ENCODE measurements at regions not wholly inside any gene's neighbourhood (a gene's known extent, or its start where the extent isn't known, plus 50 kb on each side); places are given as distances from the start of the nearest gene placed in this dataset.
"Not testable (repeated sequence)": the region's sequence is repeated elsewhere in the genome, so short reads cannot be mapped to it uniquely, and the experiment has no call there.

GRCh38 chr6:62819640-62820039 is 391.6 kb upstream of the FKBP1C start:
- H3K9me3 Mint-ChIP-seq = peaks cover 3% of the 10 kb centered on the region
- TF ChIP-seq, protein P1, sequence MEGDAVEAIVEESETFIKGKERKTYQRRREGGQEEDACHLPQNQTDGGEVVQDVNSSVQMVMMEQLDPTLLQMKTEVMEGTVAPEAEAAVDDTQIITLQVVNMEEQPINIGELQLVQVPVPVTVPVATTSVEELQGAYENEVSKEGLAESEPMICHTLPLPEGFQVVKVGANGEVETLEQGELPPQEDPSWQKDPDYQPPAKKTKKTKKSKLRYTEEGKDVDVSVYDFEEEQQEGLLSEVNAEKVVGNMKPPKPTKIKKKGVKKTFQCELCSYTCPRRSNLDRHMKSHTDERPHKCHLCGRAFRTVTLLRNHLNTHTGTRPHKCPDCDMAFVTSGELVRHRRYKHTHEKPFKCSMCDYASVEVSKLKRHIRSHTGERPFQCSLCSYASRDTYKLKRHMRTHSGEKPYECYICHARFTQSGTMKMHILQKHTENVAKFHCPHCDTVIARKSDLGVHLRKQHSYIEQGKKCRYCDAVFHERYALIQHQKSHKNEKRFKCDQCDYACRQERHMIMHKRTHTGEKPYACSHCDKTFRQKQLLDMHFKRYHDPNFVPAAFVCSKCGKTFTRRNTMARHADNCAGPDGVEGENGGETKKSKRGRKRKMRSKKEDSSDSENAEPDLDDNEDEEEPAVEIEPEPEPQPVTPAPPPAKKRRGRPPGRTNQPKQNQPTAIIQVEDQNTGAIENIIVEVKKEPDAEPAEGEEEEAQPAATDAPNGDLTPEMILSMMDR (IDR thresholded peaks at IDR 0.05; ENCODE audit: unreplicated experiment in 3 of 3) = no peak
- H3K36me3 Mint-ChIP-seq (ENCODE audit: low read depth) = no peaks in the 10 kb centered on the region
- H3K27me3 Mint-ChIP-seq (ENCODE audit: low read depth) = no peaks in the 10 kb centered on the region
- no peak overlapping the region for H3K4me3 Mint-ChIP-seq
- no peaks in the 10 kb centered on the region for H3K4me1 Mint-ChIP-seq
- peak overlapping the region in 2 of 3 experiments; percentile 67 to 76 for H3K27ac Mint-ChIP-seq

DNA sequence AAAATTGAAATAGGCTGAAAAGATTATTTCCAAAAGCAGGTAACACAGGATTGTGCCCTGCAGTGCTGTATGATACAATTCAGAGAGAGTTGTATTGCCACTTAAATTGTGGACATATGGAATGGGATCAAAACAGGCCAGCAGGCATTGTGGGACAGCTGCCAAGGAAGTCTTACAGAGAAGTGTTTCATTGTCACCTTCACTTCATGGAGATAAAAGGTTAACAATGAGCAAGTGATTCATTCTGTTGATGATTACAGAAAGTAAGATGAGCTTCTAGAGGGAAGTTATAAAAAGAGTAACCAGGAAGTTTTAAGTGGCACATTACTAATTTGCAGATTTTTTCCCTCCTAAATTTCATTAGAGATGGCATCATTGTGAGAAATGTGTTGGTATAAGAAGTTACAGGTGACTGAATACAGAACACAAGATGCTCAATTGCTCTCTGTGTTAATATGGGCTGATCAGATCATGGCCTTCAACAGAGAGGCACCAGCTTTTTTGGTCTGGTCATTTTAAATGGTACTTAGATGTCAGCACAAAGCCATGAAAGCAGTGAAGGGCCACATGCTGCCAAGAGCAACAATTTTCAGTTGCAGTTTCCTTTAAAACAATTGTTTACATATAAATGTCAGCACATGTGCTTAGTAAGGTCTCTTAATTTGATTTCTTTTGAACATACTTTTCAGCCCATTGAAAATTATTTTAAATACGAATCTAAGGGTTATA is 402.5 kb upstream of the FKBP1C start:
- Mint-ChIP-seq H3K4me3 (no peak overlapping the region), H3K27me3 (ENCODE audit: low read depth) (no peaks in the 10 kb centered on the region), H3K4me1 (no peaks in the 10 kb centered on the region), H3K9me3 (no peaks in the 10 kb centered on the region), H3K36me3 (ENCODE audit: low read depth) (no peaks in the 10 kb centered on the region), H3K27ac (peak overlapping the region in 2 of 3 experiments; percentile 11 to 30)
- TF ChIP-seq, protein P1 (IDR thresholded peaks at IDR 0.05; ENCODE audit: unreplicated experiment in 3 of 3) = no peak

- Mint-ChIP-seq H3K4me1 (no peaks in the 10 kb centered on the region), H3K36me3 (ENCODE audit: low read depth) (no peaks in the 10 kb centered on the region), H3K4me3 (no peak overlapping the region), H3K27me3 (ENCODE audit: low read depth) (no peaks in the 10 kb centered on the region), H3K27ac (peak overlapping the region; percentile 2 to 31 (median 6)), H3K9me3 (no peaks in the 10 kb centered on the region)
- TF ChIP-seq, protein P1 (IDR thresholded peaks at IDR 0.05; ENCODE audit: unreplicated experiment in 3 of 3) = no peak
These were observed 405.8 kb upstream of the FKBP1C start for GRCh38 chr6:62805431-62805830.

DNA sequence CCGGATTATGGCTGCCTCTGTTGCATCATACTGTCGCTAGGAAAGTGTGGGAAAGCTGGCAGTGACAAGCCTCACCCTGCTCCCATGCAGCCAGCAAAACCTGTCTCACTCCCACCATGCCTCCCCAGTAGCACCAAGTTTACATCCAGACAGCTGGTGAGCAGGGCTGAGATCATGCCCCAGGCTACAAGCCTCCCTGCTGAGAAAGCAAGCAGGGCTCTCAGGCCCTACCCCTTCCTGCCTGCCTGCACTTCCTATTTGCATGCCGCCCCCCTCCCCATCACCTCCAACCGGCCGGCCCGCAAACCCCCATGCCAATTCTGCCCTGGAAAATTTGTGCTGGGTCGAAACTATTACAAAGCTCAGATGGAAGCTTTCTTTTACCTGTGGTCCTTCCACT is 408.2 kb upstream of the FKBP1C start:
- Mint-ChIP-seq H3K9me3 (no peaks in the 10 kb centered on the region), H3K36me3 (ENCODE audit: low read depth) (no peaks in the 10 kb centered on the region), H3K4me1 (no peaks in the 10 kb centered on the region), H3K27me3 (ENCODE audit: low read depth) (no peaks in the 10 kb centered on the region), H3K27ac (peak overlapping the region in 1 of 3 experiments; percentile 34), H3K4me3 (no peak overlapping the region)
- TF ChIP-seq, protein P1 (IDR thresholded peaks at IDR 0.05; ENCODE audit: unreplicated experiment in 3 of 3) = no peak

GRCh38 chr6:62797190-62797589 is 414.1 kb upstream of the FKBP1C start:
- no peaks in the 10 kb centered on the region for H3K4me1 Mint-ChIP-seq
- no peak overlapping the region for H3K4me3 Mint-ChIP-seq
- no peaks in the 10 kb centered on the region for H3K27me3 Mint-ChIP-seq (ENCODE audit: low read depth)
- no peak overlapping the region for H3K27ac Mint-ChIP-seq
- no peaks in the 10 kb centered on the region for H3K9me3 Mint-ChIP-seq
- no peaks in the 10 kb centered on the region for H3K36me3 Mint-ChIP-seq (ENCODE audit: low read depth)
- TF ChIP-seq, protein P1 (IDR thresholded peaks at IDR 0.05; ENCODE audit: unreplicated experiment in 3 of 3) = no peak

DNA sequence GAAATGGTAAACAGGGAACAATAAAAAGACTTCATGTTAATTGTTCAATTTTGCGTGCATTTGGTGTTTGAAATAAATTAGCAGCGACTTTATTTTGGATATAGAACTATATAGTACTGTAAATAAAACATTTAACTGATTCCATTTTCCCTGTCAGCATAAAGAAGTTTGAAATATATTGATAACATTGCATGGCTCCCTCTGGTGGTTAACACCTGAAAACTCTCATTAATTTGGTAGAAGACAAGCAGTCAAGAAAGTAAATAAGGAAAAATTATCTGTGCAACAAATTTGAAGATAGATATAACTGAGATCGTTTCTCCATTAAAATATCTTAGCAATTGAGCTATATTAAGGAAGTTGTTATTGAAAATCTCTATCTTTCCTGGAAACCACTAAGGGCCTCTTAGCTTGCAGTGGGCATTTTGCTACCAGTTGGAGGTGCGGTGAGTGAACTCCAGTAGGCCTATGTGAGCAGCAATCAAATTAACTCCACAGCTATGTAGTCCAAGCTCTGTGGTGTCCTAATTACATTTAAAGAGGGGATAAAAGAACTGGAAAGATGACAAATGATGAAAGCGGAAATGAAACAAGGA is 435.7 kb upstream of the FKBP1C start:
- Mint-ChIP-seq H3K9me3 (no peaks in the 10 kb centered on the region), H3K27me3 (ENCODE audit: low read depth) (no peaks in the 10 kb centered on the region), H3K4me3 (no peak overlapping the region), H3K36me3 (ENCODE audit: low read depth) (no peaks in the 10 kb centered on the region), H3K27ac (no peak overlapping the region), H3K4me1 (no peaks in the 10 kb centered on the region)
- TF ChIP-seq, protein P1 (IDR thresholded peaks at IDR 0.05; ENCODE audit: unreplicated experiment in 3 of 3) = peak; percentile 55 to 73 (median 55)

DNA sequence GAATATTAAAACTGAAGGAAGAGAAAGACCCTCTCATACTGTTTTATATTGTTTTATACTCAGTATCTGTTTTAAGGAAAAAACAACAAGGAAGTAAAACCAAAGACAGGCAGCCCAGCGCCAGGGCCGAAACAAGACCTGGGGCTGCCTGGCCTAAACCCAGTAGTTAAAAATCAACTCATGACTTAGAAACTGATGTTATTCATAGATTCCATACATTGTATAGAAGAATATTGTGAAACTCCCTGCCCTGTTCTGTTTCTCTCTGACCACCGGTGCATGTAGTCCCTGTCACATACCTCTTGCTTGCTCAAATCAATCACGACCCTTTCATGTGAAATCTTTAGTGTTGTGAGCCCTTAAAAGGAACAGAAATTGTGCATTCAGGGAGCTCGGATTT is 445.1 kb upstream of the FKBP1C start:
- peak overlapping the region in 2 of 3 experiments; percentile 72 to 84 for H3K27ac Mint-ChIP-seq
- H3K9me3 Mint-ChIP-seq; H3K4me3 Mint-ChIP-seq; H3K36me3 Mint-ChIP-seq (ENCODE audit: low read depth); H3K27me3 Mint-ChIP-seq (ENCODE audit: low read depth); H3K4me1 Mint-ChIP-seq: not testable (repeated sequence)

All from nephron (organoid).